ENCODE measurements at regions not wholly inside any gene's neighbourhood (a gene's known extent, or its start where the extent isn't known, plus 50 kb on each side); places are given as distances from the start of the nearest gene placed in this dataset.

DNA sequence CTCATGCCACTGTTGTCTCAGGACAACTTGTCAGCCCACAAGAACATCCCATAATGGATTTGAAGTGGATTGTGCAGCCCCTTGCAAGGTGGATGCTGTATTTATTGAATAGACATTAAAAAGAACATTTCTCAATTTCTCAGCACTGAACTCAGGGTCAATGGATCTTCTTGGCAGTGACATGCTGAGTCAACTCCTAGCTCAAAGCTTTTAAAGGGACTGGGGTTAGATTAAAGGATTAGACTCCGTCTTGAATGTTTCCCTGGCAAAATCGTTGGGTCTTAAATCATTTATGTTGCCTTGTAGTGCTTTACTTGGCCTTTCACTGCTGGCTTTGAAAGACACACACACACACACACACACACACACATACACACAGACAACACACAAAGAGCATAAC, 221.6 kb upstream of the PBX1 start:
- no peaks in the 10 kb centered on the region for H3K9me3 ChIP-seq
- no peaks in the 10 kb centered on the region for H3K27me3 ChIP-seq (ENCODE audit: insufficient read depth)
- no peaks in the 10 kb centered on the region for H3K4me1 ChIP-seq (ENCODE audit: control insufficient read depth in 1 of 2, insufficient read depth in 2 of 2, low read depth in 1 of 2, low read length in 1 of 2)
- ChIA-PET CTCF (no interaction called here), POLR2A (no interaction called here)
- no peak for DNase-seq
- no peaks in the 10 kb centered on the region for H3K36me3 ChIP-seq (replicated peaks in 1 of 2; ENCODE audit: control insufficient read depth in 1 of 2, insufficient read depth in 2 of 2, low read length in 1 of 2)
- H3K4me2 ChIP-seq = no peak overlapping the region
- H3K27ac ChIP-seq (ENCODE audit: low read depth in 2 of 2, low read length in 1 of 2) = no peak overlapping the region
- H3K9ac ChIP-seq = no peak overlapping the region
- no peaks in the 10 kb centered on the region for H3F3A ChIP-seq (replicated peaks; ENCODE audit: insufficient read depth)
- H3K9me2 ChIP-seq = no peaks in the 10 kb centered on the region
- H3K4me3 ChIP-seq (ENCODE audit: low read depth in 2 of 2, low read length in 1 of 2) = no peak overlapping the region
- TF ChIP-seq SIN3A (IDR thresholded peaks at IDR 0.05; ENCODE audit: borderline replicate concordance, low read depth, low read length) = no peak
- no peak for TF ChIP-seq RXRA (IDR thresholded peaks at IDR 0.05; ENCODE audit: borderline replicate concordance, low read depth)
- no peaks in the 10 kb centered on the region for H4K20me1 ChIP-seq (ENCODE audit: insufficient read depth)
- H3K79me2 ChIP-seq (ENCODE audit: insufficient read depth) = no peaks in the 10 kb centered on the region
- H2AFZ ChIP-seq (ENCODE audit: low read depth) = no peak overlapping the region
- 0% methylated on average over 2 of the region's 2 CpGs for WGBS (ENCODE audit: low lambda C conversion rate)

DNA sequence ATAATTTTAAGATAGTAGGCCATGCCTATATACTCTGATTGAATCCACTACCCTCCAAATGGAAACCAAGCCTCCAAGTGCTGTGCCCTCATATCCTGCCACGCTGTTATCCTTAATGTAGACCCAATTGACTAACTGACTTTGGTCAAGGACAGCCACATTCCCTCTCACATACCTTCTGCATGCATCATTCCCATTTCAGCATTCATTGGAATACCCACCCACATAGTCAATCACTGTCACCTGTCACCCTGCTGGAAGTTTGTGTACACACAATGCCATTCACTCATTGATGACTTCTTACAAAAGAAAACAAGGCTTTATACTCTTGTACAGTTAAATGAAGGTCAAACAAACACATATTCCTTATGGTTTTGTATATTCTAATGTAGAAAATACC, 221.1 kb upstream of the PBX1 start:
- 11% methylated on average over 1 of the region's 1 CpG for WGBS (ENCODE audit: low lambda C conversion rate)
- no peak for DNase-seq

DNA sequence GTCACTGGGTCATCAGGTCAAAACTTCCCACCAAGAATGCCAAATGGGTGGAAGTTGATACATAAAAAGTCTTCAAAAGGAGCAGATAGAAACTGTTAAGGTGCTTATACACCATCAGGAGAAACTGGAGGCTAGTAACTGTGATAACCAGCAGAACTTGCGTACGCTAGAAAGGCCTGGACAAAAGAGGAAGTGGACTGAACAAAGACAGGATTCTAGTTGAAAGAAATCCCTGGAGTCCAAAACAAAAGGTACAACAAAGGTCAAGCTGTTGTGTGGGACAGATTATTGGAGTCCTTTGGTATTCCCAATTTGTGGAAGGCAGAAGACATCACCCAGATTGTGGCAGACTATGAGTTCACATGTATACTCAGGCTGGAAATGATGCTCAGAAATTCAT, 215.8 kb upstream of the PBX1 start:
- H2AFZ ChIP-seq (ENCODE audit: low read depth) = no peak overlapping the region
- TF ChIP-seq RAD21 (IDR thresholded peaks at IDR 0.05; ENCODE audit: low read length) = no peak
- no peak for TF ChIP-seq POLR2AphosphoS5 (IDR thresholded peaks at IDR 0.05; ENCODE audit: low read depth, low read length)
- TF ChIP-seq TEAD4 (IDR thresholded peaks at IDR 0.05; ENCODE audit: borderline replicate concordance, insufficient read depth) = no peak
- no peak for TF ChIP-seq RFX5 (IDR thresholded peaks at IDR 0.05; ENCODE audit: low read length)
- no peak for TF ChIP-seq TAF1 (IDR thresholded peaks at IDR 0.05; ENCODE audit: borderline replicate concordance, low read depth, low read length)
- no peak overlapping the region for H3K9ac ChIP-seq
- H3K79me2 ChIP-seq (ENCODE audit: insufficient read depth) = no peaks in the 10 kb centered on the region
- H3K27ac ChIP-seq (ENCODE audit: low read depth in 2 of 2, low read length in 1 of 2) = no peak overlapping the region
- CTCF ChIA-PET = interaction anchor here (1.6 kb wide), 1 partner anchor 11 kb away, joined by 3 read pairs; no protein-coding TSS in a partner anchor
- no peaks in the 10 kb centered on the region for H3K27me3 ChIP-seq (ENCODE audit: insufficient read depth)
- WGBS (ENCODE audit: low lambda C conversion rate) = 44% methylated on average over 2 of the region's 2 CpGs
- H3K9me3 ChIP-seq = no peaks in the 10 kb centered on the region
- DNase-seq = no peak
- H3K4me3 ChIP-seq (ENCODE audit: low read depth in 2 of 2, low read length in 1 of 2) = no peak overlapping the region
- POLR2A ChIA-PET = no interaction called here
- no peaks in the 10 kb centered on the region for H3K4me1 ChIP-seq (ENCODE audit: control insufficient read depth in 1 of 2, insufficient read depth in 2 of 2, low read depth in 1 of 2, low read length in 1 of 2)
- no peaks in the 10 kb centered on the region for H3F3A ChIP-seq (replicated peaks; ENCODE audit: insufficient read depth)
- H4K20me1 ChIP-seq (ENCODE audit: insufficient read depth) = no peaks in the 10 kb centered on the region
- H3K9me2 ChIP-seq = no peaks in the 10 kb centered on the region
- H3K4me2 ChIP-seq = no peak overlapping the region
- no peaks in the 10 kb centered on the region for H3K36me3 ChIP-seq (replicated peaks in 1 of 2; ENCODE audit: control insufficient read depth in 1 of 2, insufficient read depth in 2 of 2, low read length in 1 of 2)

More for the DNA sequence above, 221.1 kb upstream of the PBX1 start:
- H3K79me2 ChIP-seq (ENCODE audit: insufficient read depth) = no peaks in the 10 kb centered on the region
- no peaks in the 10 kb centered on the region for H3K9me2 ChIP-seq
- H4K20me1 ChIP-seq (ENCODE audit: insufficient read depth) = no peaks in the 10 kb centered on the region
- no peak overlapping the region for H3K9ac ChIP-seq
- H3K27ac ChIP-seq (ENCODE audit: low read depth in 2 of 2, low read length in 1 of 2) = no peak overlapping the region
- no peak overlapping the region for H2AFZ ChIP-seq (ENCODE audit: low read depth)
- H3K27me3 ChIP-seq (ENCODE audit: insufficient read depth) = no peaks in the 10 kb centered on the region
- TF ChIP-seq MEF2A (IDR thresholded peaks at IDR 0.05; ENCODE audit: borderline replicate concordance, low read depth) = no peak
- TF ChIP-seq, protein P1, sequence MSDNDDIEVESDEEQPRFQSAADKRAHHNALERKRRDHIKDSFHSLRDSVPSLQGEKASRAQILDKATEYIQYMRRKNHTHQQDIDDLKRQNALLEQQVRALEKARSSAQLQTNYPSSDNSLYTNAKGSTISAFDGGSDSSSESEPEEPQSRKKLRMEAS (IDR thresholded peaks at IDR 0.05; ENCODE audit: low read depth) = no peak
- no peak for TF ChIP-seq CHD2 (IDR thresholded peaks at IDR 0.05; ENCODE audit: low read length, partially characterized antibody)
- no peak for TF ChIP-seq TEAD4 (IDR thresholded peaks at IDR 0.05; ENCODE audit: borderline replicate concordance, insufficient read depth)
- H3K4me3 ChIP-seq (ENCODE audit: low read depth in 2 of 2, low read length in 1 of 2) = no peak overlapping the region
- H3K9me3 ChIP-seq = no peaks in the 10 kb centered on the region
- no peaks in the 10 kb centered on the region for H3K4me1 ChIP-seq (ENCODE audit: control insufficient read depth in 1 of 2, insufficient read depth in 2 of 2, low read depth in 1 of 2, low read length in 1 of 2)
- no peaks in the 10 kb centered on the region for H3F3A ChIP-seq (replicated peaks; ENCODE audit: insufficient read depth)
- CTCF ChIA-PET = no interaction called here
- H3K4me2 ChIP-seq = no peak overlapping the region
- POLR2A ChIA-PET = no interaction called here
- H3K36me3 ChIP-seq (replicated peaks in 1 of 2; ENCODE audit: control insufficient read depth in 1 of 2, insufficient read depth in 2 of 2, low read length in 1 of 2) = no peaks in the 10 kb centered on the region

All from SK-N-SH (cell line).